Astrocyte (in vitro differentiated cells and primary cell): ENCODE measurements at regions not wholly inside any gene's neighbourhood (a gene's known extent, or its start where the extent isn't known, plus 50 kb on each side); places are given as distances from the start of the nearest gene placed in this dataset.

Experiments
- DNase-seq: peaks from one replicate; pipeline ENCODE4 v3.0.0-alpha.2; 2010; ENCODE audit warnings: low read depth
- FAIRE-seq: peaks from 2 replicates; lab custom pipeline; 2011; peaks lifted over from hg19 to GRCh38; lab: Jason Lieb, UNC
- H2AFZ ChIP-seq: 2 replicates; pipeline ENCODE4 v1.6.0; 2012; ENCODE audit warnings: low read depth, low read length, inconsistent platforms
- H3K27ac ChIP-seq: 2 replicates; pipeline ENCODE4 v1.5.1; 2011; ENCODE audit warnings: low read depth, low read length, inconsistent platforms
- H3K27me3 ChIP-seq: 2 replicates; pipeline ENCODE4 v1.6.0; 2011; ENCODE audit warnings: low read length, inconsistent platforms; ENCODE audit not compliant: insufficient read depth
- H3K36me3 ChIP-seq: 2 replicates; pipeline ENCODE4 v1.5.1; 2011; ENCODE audit warnings: low read length, inconsistent platforms; ENCODE audit not compliant: insufficient read depth
- H3K4me1 ChIP-seq: 2 replicates; pipeline ENCODE4 v1.5.1; 2011; ENCODE audit warnings: low read length, inconsistent platforms; ENCODE audit not compliant: insufficient read depth
- H3K4me2 ChIP-seq: 2 replicates; pipeline ENCODE4 v1.6.0; 2012; ENCODE audit warnings: low read length, inconsistent platforms
- H3K4me3 ChIP-seq: 2 replicates; pipeline ENCODE4 v1.5.1; 2011; ENCODE audit warnings: low read depth, mild to moderate bottlenecking, low read length, inconsistent platforms; ENCODE audit not compliant: insufficient read depth
- H3K79me2 ChIP-seq: 2 replicates; pipeline ENCODE4 v1.6.0; 2012; ENCODE audit warnings: mild to moderate bottlenecking, low read length, inconsistent platforms; ENCODE audit not compliant: insufficient read depth
- H3K9ac ChIP-seq: 2 replicates; pipeline ENCODE4 v1.6.0; 2012; ENCODE audit warnings: mild to moderate bottlenecking, low read length, inconsistent platforms
- H3K9me3 ChIP-seq: 2 replicates; pipeline ENCODE4 v1.5.1; 2012; ENCODE audit warnings: low read depth, mild to moderate bottlenecking, low read length, inconsistent platforms; ENCODE audit not compliant: insufficient read depth
- H4K20me1 ChIP-seq: 2 replicates; pipeline ENCODE4 v1.6.0; 2012; ENCODE audit warnings: low read length, inconsistent platforms; ENCODE audit not compliant: insufficient read depth
- H3K27ac Mint-ChIP-seq: one replicate; pipeline ENCODE4 v1.8.0; 2021; ENCODE audit warnings: mild to moderate bottlenecking, mixed read lengths; ENCODE audit not compliant: unreplicated experiment
- H3K27me3 Mint-ChIP-seq: one replicate; pipeline ENCODE4 v1.8.0; 2021; ENCODE audit warnings: low read depth, mixed read lengths; ENCODE audit not compliant: unreplicated experiment
- H3K36me3 Mint-ChIP-seq: one replicate; pipeline ENCODE4 v1.8.0; 2021; ENCODE audit warnings: low read depth, mixed read lengths; ENCODE audit not compliant: unreplicated experiment
- H3K4me1 Mint-ChIP-seq: one replicate; pipeline ENCODE4 v1.8.0; 2021; ENCODE audit warnings: low read depth, mixed read lengths; ENCODE audit not compliant: unreplicated experiment
- H3K4me3 Mint-ChIP-seq: one replicate; pipeline ENCODE4 v1.8.0; 2021; ENCODE audit warnings: mild to moderate bottlenecking, moderate library complexity, mixed read lengths; ENCODE audit not compliant: unreplicated experiment
- H3K9me3 Mint-ChIP-seq: one replicate; pipeline ENCODE4 v1.8.0; 2021; ENCODE audit warnings: mild to moderate bottlenecking, mixed read lengths; ENCODE audit not compliant: unreplicated experiment
- CTCF ChIP-seq: IDR thresholded peaks from 2 replicates; pipeline ENCODE4 v1.5.1; 2011; ENCODE audit warnings: low read depth, mild to moderate bottlenecking, inconsistent platforms, low read length, moderate library complexity; ENCODE audit not compliant: insufficient read depth
- EZH2 ChIP-seq: IDR thresholded peaks from 2 replicates; pipeline ENCODE4 v1.6.1; 2012; ENCODE audit warnings: mild to moderate bottlenecking, low read length, inconsistent platforms; ENCODE audit not compliant: insufficient read depth

- no peak overlapping the region for H3K9ac ChIP-seq
- peaks cover 7% of the 10 kb centered on the region for H3K9me3 Mint-ChIP-seq
- no peaks in the 10 kb centered on the region for H3K4me1 ChIP-seq
- FAIRE-seq (no peak), DNase-seq (no peak)
- H4K20me1 ChIP-seq, result no peaks in the 10 kb centered on the region
- no peak overlapping the region for H3K4me3 ChIP-seq
- H3K79me2 ChIP-seq, result no peaks in the 10 kb centered on the region
- no peaks in the 10 kb centered on the region for H3K4me1 Mint-ChIP-seq
- no peaks in the 10 kb centered on the region for H3K9me3 ChIP-seq
- H3K4me2 ChIP-seq, result no peak overlapping the region
- no peaks in the 10 kb centered on the region for H3K36me3 Mint-ChIP-seq
- no peak overlapping the region for H2AFZ ChIP-seq
- H3K27me3 Mint-ChIP-seq, result peaks cover 12% of the 10 kb centered on the region
- H3K27ac ChIP-seq, result no peak overlapping the region
- no peak overlapping the region for H3K4me3 Mint-ChIP-seq
- no peaks in the 10 kb centered on the region for H3K36me3 ChIP-seq
- no peak overlapping the region for H3K27ac Mint-ChIP-seq
- H3K27me3 ChIP-seq, result no peaks in the 10 kb centered on the region
- no peak for TF ChIP-seq EZH2
- no peak for TF ChIP-seq CTCF
Observed at GRCh38 chr15:27595211-27595610, 503.9 kb downstream of the OCA2 start.

GRCh38 chr15:27592036-27592760 lies 506.9 kb downstream of the OCA2 start:
- Histone ChIP-seq H3K4me3 (no peak overlapping the region), H2AFZ (no peak overlapping the region), H3K36me3 (no peaks in the 10 kb centered on the region), H3K79me2 (no peaks in the 10 kb centered on the region), H3K27me3 (no peaks in the 10 kb centered on the region), H3K4me2 (no peak overlapping the region), H3K9me3 (no peaks in the 10 kb centered on the region), H4K20me1 (no peaks in the 10 kb centered on the region), H3K9ac (no peak overlapping the region), H3K4me1 (no peaks in the 10 kb centered on the region), H3K27ac (no peak overlapping the region)
- Mint-ChIP-seq H3K36me3 (no peaks in the 10 kb centered on the region), H3K4me3 (no peak overlapping the region), H3K4me1 (no peaks in the 10 kb centered on the region), H3K27me3 (peaks cover 20% of the 10 kb centered on the region), H3K9me3 (no peaks in the 10 kb centered on the region), H3K27ac (no peak overlapping the region)
- DNase-seq, result peak; percentile 25
- no peak for TF ChIP-seq CTCF
- no peak for TF ChIP-seq EZH2
- FAIRE-seq, result no peak
